WTC11 (cell line): ENCODE measurements at regions not wholly inside any gene's neighbourhood (a gene's known extent, or its start where the extent isn't known, plus 50 kb on each side); places are given as distances from the start of the nearest gene placed in this dataset.

Experiments
- ATF1 ChIP-seq: sonication (generic); formaldehyde crosslinking; IDR thresholded peaks from 2 replicates; pipeline ENCODE4 v1.8.1; 2023; ENCODE audit warnings: mild to moderate bottlenecking, moderate library complexity, missing genetic modification reagents
- ESRRA ChIP-seq: sonication (generic); formaldehyde crosslinking; IDR thresholded peaks from 2 replicates; pipeline ENCODE4 v1.8.1; 2022; ENCODE audit warnings: mild to moderate bottlenecking, missing genetic modification reagents, borderline replicate concordance
- FOXP1 ChIP-seq: sonication (generic); formaldehyde crosslinking; IDR thresholded peaks from 2 replicates; pipeline ENCODE4 v1.8.0; 2022; ENCODE audit warnings: missing genetic modification reagents, mild to moderate bottlenecking, moderate library complexity, borderline replicate concordance
- GRHL2 ChIP-seq: fragments of 250-450 bp; sonication (Bioruptor Pico); IDR thresholded peaks from 2 replicates; pipeline ENCODE4 v1.8.0; 2022; ENCODE audit warnings: mild to moderate bottlenecking, moderate library complexity; ENCODE audit not compliant: insufficient replicate concordance, severe bottlenecking
- JUN ChIP-seq: sonication (generic); formaldehyde crosslinking; IDR thresholded peaks from 2 replicates; pipeline ENCODE4 v1.8.0; 2023; ENCODE audit warnings: mild to moderate bottlenecking, missing genetic modification reagents
- SOX15 ChIP-seq: fragments of 250-450 bp; sonication (Bioruptor Pico); IDR thresholded peaks from 2 replicates; pipeline ENCODE4 v1.9.0; 2021; ENCODE audit warnings: mild to moderate bottlenecking
- SP1 ChIP-seq: sonication (generic); formaldehyde crosslinking; conservative IDR thresholded peaks from 2 replicates; pipeline ENCODE4 v1.8.1; 2022; ENCODE audit warnings: missing genetic modification reagents
- ZNF121 ChIP-seq: sonication (generic); formaldehyde crosslinking; IDR thresholded peaks from 2 replicates; pipeline ENCODE4 v1.8.0; 2023; ENCODE audit warnings: missing genetic modification reagents
- ZNF416 ChIP-seq: fragments of 250-450 bp; sonication (Bioruptor Pico); IDR thresholded peaks from 2 replicates; pipeline ENCODE4 v1.9.0; 2021; ENCODE audit warnings: mild to moderate bottlenecking, inconsistent platforms
- TF ChIP-seq, protein P1 (sequence below): fragments of 200-600 bp; IDR thresholded peaks from 2 replicates; pipeline ENCODE4 v1.8.0; 2022; ENCODE audit warnings: antibody characterized with exemption
- TF ChIP-seq, protein P2 (sequence below): sonication (generic); formaldehyde crosslinking; IDR thresholded peaks from 2 replicates; pipeline ENCODE4 v1.8.0; 2022; ENCODE audit warnings: mild to moderate bottlenecking, missing genetic modification reagents
- TF ChIP-seq, protein P3 (sequence below): sonication (generic); formaldehyde crosslinking; IDR thresholded peaks from 2 replicates; pipeline ENCODE4 v1.8.0; 2023; ENCODE audit warnings: missing genetic modification reagents, mild to moderate bottlenecking, borderline replicate concordance
- TF ChIP-seq, protein P4 (sequence below): sonication (generic); formaldehyde crosslinking; IDR thresholded peaks from 2 replicates; pipeline ENCODE4 v1.8.1; 2023; ENCODE audit warnings: mild to moderate bottlenecking, missing genetic modification reagents
- TF ChIP-seq, protein P5 (sequence below): sonication (generic); formaldehyde crosslinking; IDR thresholded peaks from 2 replicates; pipeline ENCODE4 v1.8.0; 2022; ENCODE audit warnings: mild to moderate bottlenecking, missing genetic modification reagents

DNA sequence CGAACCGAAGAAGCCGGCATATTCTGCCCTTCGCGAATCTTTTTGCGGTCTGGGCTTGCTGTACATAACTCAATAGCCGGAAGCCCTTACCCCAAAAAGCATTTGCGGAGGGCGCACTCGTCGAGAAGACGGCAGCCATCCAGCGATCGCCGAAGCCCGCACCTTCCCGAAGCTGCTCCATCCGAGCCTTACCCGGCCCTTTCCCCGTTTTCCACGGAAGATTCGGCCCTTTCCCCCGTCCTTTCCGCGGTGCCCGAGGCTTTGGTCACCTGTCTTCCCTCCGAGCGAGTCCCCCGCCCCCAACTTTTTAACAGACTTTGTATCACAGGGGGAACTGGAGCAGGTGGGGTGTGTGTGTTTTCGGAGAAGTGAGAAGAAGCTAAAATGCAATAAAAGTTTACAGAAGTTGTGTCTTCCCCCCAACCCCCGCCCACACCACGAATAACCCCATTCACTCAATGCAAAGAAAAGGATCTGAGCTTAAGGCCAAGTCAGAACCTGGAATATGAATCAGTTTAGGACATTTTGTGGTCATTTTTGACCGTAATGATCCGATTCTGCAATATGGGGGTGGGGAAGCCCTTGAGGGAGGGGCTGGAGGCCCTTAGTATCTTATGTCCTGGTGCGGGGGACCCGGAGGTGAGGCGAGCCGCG lies 99.0 kb upstream of the HSD17B12 start:
- TF ChIP-seq, protein P1, sequence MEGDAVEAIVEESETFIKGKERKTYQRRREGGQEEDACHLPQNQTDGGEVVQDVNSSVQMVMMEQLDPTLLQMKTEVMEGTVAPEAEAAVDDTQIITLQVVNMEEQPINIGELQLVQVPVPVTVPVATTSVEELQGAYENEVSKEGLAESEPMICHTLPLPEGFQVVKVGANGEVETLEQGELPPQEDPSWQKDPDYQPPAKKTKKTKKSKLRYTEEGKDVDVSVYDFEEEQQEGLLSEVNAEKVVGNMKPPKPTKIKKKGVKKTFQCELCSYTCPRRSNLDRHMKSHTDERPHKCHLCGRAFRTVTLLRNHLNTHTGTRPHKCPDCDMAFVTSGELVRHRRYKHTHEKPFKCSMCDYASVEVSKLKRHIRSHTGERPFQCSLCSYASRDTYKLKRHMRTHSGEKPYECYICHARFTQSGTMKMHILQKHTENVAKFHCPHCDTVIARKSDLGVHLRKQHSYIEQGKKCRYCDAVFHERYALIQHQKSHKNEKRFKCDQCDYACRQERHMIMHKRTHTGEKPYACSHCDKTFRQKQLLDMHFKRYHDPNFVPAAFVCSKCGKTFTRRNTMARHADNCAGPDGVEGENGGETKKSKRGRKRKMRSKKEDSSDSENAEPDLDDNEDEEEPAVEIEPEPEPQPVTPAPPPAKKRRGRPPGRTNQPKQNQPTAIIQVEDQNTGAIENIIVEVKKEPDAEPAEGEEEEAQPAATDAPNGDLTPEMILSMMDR = no peak
- no peak for TF ChIP-seq SOX15
- no peak for TF ChIP-seq ATF1 (CRISPR knock-in tag)
- TF ChIP-seq, protein P2, sequence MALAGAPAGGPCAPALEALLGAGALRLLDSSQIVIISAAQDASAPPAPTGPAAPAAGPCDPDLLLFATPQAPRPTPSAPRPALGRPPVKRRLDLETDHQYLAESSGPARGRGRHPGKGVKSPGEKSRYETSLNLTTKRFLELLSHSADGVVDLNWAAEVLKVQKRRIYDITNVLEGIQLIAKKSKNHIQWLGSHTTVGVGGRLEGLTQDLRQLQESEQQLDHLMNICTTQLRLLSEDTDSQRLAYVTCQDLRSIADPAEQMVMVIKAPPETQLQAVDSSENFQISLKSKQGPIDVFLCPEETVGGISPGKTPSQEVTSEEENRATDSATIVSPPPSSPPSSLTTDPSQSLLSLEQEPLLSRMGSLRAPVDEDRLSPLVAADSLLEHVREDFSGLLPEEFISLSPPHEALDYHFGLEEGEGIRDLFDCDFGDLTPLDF (CRISPR knock-in tag) = no peak
- TF ChIP-seq ZNF121 (CRISPR knock-in tag) = no peak
- TF ChIP-seq GRHL2 (CRISPR knock-in tag) = no peak
- no peak for TF ChIP-seq JUN (CRISPR knock-in tag)
- TF ChIP-seq, protein P3, sequence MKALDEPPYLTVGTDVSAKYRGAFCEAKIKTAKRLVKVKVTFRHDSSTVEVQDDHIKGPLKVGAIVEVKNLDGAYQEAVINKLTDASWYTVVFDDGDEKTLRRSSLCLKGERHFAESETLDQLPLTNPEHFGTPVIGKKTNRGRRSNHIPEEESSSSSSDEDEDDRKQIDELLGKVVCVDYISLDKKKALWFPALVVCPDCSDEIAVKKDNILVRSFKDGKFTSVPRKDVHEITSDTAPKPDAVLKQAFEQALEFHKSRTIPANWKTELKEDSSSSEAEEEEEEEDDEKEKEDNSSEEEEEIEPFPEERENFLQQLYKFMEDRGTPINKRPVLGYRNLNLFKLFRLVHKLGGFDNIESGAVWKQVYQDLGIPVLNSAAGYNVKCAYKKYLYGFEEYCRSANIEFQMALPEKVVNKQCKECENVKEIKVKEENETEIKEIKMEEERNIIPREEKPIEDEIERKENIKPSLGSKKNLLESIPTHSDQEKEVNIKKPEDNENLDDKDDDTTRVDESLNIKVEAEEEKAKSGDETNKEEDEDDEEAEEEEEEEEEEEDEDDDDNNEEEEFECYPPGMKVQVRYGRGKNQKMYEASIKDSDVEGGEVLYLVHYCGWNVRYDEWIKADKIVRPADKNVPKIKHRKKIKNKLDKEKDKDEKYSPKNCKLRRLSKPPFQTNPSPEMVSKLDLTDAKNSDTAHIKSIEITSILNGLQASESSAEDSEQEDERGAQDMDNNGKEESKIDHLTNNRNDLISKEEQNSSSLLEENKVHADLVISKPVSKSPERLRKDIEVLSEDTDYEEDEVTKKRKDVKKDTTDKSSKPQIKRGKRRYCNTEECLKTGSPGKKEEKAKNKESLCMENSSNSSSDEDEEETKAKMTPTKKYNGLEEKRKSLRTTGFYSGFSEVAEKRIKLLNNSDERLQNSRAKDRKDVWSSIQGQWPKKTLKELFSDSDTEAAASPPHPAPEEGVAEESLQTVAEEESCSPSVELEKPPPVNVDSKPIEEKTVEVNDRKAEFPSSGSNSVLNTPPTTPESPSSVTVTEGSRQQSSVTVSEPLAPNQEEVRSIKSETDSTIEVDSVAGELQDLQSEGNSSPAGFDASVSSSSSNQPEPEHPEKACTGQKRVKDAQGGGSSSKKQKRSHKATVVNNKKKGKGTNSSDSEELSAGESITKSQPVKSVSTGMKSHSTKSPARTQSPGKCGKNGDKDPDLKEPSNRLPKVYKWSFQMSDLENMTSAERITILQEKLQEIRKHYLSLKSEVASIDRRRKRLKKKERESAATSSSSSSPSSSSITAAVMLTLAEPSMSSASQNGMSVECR (CRISPR knock-in tag) = no peak
- no peak for TF ChIP-seq ESRRA
- no peak for TF ChIP-seq SP1 (CRISPR knock-in tag)
- TF ChIP-seq, protein P4, sequence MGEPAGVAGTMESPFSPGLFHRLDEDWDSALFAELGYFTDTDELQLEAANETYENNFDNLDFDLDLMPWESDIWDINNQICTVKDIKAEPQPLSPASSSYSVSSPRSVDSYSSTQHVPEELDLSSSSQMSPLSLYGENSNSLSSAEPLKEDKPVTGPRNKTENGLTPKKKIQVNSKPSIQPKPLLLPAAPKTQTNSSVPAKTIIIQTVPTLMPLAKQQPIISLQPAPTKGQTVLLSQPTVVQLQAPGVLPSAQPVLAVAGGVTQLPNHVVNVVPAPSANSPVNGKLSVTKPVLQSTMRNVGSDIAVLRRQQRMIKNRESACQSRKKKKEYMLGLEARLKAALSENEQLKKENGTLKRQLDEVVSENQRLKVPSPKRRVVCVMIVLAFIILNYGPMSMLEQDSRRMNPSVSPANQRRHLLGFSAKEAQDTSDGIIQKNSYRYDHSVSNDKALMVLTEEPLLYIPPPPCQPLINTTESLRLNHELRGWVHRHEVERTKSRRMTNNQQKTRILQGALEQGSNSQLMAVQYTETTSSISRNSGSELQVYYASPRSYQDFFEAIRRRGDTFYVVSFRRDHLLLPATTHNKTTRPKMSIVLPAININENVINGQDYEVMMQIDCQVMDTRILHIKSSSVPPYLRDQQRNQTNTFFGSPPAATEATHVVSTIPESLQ = no peak
- no peak for TF ChIP-seq FOXP1
- TF ChIP-seq, protein P5, sequence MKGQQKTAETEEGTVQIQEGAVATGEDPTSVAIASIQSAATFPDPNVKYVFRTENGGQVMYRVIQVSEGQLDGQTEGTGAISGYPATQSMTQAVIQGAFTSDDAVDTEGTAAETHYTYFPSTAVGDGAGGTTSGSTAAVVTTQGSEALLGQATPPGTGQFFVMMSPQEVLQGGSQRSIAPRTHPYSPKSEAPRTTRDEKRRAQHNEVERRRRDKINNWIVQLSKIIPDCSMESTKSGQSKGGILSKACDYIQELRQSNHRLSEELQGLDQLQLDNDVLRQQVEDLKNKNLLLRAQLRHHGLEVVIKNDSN (CRISPR knock-in tag) = no peak
- TF ChIP-seq ZNF416 (CRISPR knock-in tag) = no peak
